NCI-H226 (cell line): ENCODE measurements at regions not wholly inside any gene's neighbourhood (a gene's known extent, or its start where the extent isn't known, plus 50 kb on each side); places are given as distances from the start of the nearest gene placed in this dataset.
"Not testable (repeated sequence)": the region's sequence is repeated elsewhere in the genome, so short reads cannot be mapped to it uniquely, and the experiment has no call there.

Source experiments
- DNase-seq: peaks from one replicate; pipeline ENCODE4 v3.0.0-alpha.2; 2015

DNA sequence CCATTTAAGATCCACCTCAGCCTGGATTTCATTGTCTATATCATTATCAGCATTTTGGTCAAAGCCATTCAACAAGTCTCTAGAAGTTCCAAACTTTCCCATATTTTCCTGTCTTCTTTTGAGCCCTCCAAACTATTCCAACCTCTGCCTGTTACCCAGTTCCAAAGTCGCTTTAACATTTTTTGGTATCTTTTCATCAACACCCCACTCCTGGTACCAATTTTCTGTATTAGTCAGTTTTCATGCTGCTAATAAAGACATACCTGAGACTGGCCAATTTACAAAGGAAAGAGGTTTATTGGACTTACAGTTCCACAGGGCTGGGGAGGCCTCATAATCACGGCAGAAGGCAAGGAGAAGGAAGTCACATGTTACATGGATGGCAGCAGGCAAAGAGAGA lies 982.9 kb downstream of the TAF11L14 start:
- not testable (repeated sequence) for DNase-seq

DNA sequence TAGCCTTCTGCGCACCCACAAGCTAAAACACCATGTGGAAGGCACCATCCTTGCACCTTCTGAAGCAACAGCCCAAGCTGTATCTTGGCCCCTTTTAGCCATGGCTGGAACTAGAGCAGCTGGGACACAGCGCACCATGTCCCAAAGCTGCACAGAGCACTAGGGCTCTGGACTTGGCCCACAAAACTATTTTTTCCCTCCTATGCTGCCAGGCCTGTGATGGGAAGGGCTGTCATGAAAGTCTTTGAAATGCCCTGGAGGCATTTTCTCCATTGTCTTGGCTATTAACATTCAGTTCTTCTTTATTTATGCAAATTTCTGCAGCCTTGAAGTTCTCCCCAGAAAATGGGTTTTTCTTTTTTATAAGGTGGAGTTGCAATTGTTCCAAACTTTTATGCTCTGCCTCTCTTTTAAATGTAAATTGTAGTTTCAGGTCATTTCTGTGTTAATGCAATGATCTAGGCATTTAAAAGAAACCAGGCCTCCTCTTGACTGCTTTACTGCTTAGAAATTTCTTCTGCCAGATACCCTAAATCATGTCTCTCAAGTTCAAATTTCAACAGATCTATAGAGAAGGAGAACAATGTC lies 996.3 kb downstream of the TAF11L14 start:
- no peak for DNase-seq

DNA sequence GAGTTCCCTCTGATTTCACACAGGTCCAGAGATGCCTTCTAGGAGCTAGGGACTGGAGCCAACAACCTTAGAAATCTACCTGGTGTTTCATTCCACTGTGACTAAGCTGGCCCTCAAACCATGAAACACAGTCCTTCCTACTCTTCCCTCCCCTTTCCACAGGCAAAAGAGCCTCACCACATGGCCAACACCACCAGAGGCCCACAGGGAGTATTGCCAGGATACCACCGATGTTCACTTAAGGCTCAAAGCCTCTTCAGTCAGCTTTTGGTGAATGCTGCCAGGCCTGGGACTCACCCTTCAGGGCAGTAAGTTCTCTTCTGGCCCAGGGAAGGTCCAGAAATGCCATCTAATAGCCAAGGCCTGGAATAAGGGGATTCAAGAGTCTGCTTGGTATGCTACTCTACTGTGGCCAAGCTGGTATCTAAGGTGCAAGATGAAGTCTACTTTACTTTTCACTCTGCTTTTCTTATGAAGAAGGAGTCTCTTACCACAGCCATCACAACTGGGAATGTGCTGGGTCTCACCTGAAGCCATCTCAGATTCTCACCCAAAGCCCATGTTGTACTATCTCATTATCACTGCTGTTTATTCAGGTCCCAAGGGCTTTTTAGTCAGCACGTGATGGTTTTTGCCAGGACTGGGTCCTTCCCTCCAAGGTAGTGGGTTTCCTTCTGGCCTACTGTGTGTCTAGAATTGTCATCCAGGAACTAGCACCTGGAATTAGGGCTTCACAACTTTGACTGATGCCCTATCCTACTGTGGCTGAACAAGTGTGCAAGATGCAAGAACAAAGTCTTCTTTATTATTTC lies 1018.4 kb downstream of the TAF11L14 start:
- DNase-seq: no peak

DNA sequence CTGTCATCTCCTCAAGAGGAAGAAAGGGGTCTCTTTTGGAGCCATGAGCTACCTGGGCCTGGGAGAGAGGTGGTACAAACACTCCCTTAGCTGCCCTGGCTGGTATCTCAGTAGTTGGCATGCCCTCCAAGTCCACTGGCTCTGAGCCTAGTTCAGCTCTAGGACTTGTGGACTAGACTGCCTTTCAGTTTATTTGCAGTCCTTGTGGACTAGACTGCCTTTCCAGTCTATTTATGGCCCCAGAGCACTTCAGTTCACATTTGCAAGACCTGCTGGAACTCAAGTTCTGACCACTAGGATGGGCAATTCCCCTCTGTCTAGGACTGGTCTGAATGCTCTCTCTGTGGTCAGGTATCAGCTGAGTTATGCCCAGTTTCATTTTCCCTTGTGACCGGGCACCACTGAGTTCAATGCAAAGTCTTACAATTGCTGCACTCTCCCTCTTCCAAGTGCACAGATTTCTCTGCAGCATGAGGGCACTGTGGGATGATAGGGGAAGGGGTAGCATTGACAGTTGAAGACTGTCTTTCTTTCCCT lies 1019.0 kb downstream of the TAF11L14 start:
- DNase-seq: no peak

DNA sequence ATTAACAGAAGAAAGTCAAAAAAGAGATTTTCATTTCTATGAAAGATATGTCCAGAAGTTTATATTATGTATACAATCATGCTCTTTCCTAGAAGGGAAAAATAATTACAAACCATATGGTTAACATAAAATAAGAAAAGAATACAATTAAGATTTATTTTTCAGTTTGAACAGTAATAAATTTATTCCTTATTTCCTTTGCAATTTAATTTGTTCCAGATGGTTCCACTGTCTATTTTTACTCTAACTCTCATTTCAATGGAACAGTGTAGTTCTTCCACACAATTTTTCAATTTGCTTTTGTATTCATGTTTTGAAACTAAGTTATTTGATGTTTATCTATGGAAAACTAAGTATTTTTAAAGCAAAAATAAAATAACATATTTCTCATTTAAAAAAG lies 1026.3 kb downstream of the TAF11L14 start:
- no peak for DNase-seq

DNA sequence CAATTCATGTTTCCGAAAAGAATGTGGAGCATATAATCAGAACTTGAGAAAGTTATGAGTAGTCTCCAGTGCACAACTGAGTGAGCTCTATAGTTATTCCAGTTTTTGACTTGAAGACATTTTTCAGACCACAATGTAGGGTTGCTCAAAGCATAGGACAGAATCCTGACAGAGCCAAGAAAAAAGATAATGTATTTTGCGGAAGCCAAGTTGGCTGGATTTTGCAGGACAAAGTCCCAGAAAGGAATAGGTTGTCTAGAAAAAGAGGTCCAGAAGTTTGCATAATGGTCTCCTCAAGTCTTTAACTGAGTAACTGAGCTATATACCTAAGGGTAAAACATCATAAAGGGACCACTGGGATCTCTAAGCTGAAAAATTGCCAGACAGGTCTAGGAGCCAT lies 1028.0 kb downstream of the TAF11L14 start:
- DNase-seq: no peak

DNA sequence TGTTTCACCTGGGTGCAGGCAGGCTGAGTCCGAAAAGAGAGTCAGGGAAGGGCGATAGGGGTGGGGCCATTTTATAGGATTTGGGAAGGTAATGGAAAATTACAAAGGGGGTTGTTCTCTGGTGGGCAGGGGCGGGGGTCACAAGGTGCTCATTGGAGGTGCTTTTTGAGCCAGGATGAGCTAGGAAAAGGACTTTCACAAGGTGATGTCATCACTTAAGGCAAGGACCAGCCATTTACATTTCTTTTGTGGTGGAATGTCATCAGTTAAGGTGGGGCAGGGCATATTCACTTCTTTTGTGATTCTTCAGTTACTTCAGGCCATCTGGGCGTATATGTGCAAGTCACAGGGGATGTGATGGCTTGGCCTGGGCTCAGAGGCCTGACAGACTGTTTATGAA lies 1040.0 kb downstream of the TAF11L14 start:
- not testable (repeated sequence) for DNase-seq

DNA sequence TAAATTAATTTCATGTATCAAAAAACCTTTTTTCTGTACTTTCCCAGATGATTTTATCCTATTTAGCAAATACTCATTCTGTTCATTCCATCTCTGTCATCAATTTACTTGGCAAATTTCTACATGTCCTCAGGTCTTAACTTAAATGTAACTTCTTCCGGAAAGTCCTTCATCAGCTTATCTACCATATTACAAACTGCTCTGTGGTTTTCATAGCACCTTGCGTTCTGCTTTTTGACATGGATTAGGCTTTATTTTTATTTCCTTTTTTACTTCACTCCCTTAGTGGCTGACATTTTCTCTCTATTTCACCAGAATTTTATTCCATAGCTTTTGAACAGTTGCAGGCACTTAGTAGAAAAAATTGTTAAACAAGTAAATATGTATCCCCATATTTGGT lies 1040.8 kb downstream of the TAF11L14 start:
- no peak for DNase-seq

DNA sequence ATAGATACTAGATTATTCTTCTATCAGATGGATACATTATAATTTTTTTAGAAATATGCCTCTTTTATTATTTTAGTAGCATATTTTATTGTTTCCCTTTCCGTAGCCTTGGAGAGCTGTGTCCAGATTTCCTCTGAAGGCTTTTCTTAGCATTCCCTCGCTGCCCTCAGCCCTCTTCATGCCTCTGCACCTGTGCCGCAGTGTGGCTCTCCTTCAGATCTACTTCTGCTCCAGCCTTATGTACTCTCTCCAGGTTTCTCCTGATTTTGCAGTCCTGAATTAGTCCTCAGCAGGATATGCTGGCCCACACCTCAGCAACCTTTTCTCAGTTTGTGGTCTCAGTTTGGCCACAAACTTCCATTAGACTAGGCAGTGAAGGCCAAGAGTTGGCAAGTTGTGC lies 1052.0 kb downstream of the TAF11L14 start:
- DNase-seq: no peak

DNA sequence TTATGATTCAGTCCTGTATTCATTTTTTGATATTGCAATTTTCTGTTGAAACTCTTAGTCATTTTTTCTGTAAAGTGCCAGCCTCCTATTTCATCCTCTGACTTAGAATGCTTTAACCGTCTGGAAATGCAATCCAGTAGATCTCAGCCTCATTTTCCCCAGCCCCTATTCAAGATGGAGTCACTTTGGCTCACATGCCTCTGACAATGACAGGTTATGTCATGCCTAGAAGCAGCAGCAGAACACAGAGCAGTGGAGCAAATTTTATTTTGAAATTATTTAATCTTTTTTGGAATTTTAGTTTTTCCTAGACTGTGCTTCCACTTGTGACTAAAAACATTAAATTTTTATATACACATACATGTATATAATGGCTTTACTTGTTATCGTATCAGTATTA lies 1053.2 kb downstream of the TAF11L14 start:
- no peak for DNase-seq

DNA sequence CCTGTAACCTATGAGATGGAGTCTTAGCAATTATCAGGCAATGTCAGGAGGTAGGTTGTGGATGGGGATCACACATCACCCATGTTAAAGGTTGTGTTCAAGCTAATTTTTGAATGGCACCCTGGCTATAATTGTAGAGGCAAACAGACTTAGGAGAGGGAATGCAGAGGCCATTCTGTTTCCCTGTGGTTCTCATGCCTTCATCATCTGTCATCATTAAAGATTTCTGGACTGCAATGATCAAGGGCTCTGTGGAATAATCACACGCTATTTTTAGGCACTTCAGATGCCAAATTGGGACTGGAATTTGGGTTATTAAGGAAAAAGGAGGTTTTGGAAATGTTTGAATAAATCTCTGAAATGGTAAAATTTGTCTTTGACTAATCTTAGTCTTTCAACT lies 1065.4 kb downstream of the TAF11L14 start:
- no peak for DNase-seq

DNA sequence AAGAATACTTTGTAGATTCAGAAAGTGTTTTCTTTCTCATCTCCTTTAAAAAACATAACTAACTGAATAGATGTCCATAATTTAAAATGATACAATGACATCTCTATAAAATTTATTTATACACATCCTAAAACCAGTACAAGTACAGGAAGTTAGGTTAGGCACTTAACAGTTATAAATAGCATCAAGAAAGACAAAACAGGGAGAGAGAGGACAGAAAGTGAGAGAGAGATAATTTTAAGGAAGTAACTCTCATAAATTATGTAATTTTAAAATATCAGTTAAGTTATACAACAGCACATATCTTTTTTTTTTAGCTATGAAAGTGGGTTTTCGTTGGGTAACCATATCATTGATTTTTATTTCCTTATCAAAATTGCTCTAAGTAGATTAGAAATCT lies 1068.6 kb downstream of the TAF11L14 start:
- no peak for DNase-seq

DNA sequence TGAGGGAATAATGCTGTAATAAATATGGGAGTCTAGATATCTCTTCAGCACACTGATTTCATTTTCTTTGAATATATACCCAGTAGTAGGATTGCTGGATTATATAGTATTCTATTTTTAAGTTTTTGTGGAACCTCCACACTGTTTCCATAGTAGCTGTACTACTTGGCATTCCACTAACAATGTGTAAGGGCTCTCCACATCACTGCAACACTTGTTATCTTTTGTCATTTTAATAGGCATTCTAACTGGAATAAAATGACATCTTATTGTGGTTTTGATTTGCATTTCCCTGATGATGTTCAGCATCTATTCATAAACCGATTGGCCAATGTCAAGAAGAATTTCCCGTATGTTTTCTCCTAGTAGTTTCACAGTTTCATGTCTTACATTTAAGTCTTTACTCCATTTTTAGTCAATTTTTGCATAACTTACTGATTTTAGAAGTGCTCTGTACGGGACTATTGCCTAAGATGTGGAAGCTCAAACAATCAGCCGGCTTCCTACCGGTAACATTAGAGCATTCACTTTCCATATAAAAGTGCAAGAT lies 1078.8 kb downstream of the TAF11L14 start:
- DNase-seq: no peak

DNA sequence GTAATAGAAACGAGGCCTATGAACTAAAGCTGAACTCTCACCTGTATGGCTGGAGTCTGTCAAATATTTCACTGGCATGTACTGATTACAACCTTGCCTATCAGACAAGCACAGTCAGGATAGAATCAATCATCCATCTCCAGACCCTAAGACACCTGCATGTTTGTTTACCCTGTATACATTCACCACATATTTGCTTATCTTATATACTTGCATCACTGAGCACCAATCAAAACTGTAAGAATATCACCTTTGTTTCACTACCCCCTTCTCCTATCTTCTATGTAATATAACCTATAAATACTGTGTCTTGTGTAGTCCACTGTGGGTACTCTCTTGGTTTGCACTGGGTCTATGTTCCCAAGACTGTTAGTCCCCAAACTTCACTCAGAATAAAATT lies 1085.7 kb downstream of the TAF11L14 start:
- no peak for DNase-seq

DNA sequence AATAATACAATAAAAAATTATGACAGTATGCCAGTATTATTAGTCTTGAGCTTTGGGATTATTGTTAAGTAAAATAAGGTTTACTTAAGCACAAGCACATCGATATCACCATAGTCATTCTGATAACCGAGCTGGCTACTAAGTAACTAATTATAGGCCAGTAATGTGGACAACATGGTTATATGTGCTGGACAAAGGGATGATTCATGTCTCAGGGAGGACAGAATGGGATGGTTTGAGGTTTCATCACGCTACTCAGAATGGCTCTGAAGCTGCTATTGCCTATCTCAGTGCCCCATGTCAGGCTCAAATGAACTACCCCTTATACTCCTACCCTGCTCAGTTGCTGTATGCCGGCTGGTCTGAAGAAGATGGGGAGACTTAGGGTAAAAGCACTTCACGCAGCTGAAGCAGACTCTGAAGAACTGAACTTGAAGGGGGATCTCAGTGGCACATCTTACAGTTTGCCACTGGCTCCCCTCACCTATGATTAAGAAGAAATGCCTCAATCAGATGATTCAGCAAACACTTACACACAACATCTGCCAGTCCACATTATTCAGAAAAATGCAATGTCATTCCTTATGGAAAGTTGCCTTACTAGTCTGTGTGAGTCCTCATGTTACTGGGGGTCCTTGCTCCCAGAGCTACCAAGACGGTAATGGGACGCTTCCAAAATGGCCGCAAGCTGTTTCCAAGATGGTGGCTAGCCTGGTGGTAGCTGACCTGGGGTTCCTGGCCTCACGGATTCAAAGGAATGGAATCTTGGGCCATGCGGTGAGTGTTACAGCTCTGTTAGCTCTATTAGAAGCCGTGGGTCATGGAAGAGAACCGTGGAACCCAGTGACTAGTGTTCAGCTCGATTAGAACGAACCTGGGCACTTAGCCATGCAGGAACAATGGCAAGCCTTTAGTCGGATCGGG lies 1098.6 kb downstream of the TAF11L14 start:
- DNase-seq: no peak

DNA sequence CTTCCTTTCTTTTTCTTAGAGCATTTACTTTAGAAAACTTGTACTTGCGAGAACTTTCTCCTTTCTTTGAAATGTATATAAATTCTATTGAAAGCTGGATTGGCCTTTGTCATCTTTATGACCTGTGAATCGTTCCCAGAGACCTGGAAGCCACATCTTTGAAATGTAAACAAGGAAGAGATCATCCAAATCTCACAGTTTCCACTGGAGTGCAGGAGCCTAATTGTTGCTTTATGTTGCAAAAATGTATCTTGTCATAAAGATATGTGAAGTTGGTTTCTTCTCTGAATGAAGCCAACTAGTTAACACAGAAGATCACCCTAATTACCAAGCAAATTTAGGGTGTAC lies 1101.8 kb downstream of the TAF11L14 start:
- DNase-seq: no peak

DNA sequence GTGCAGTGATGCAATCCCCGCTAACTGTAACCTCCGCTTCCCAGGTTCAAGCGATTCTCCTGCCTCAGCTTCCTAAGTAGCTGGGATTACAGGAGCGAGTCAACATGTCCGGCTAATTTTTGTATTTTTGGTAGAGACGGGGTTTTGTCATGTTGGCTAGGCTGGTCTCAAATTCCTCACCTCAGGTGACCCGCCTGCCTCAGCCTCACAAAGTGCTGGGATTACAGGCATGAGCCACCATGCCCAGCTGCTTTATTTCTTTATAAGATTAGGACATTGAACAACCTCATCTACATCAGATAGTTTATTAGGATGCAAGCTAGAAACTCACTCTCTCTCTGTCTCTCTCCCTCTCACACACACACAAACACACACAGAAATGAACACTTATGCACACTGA lies 1102.5 kb downstream of the TAF11L14 start:
- not testable (repeated sequence) for DNase-seq

DNA sequence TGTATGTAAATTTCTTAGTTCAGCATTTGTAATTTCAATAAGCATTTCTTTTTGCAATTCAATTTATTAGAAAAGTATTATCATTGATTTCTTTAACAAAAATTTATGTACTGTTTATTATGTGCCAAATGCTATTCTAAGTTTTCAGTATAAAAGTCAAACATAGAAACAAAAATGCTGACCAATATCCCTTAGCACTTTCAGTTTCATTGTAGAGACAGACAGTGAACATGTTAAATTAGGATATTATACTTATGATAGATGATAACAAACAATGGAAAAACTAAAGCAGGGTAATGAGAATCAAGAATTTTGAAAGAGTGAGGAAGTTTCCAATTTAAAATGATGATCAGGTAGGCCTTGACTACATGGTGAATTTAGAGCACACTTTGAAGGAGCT lies 1106.0 kb downstream of the TAF11L14 start:
- no peak for DNase-seq

DNA sequence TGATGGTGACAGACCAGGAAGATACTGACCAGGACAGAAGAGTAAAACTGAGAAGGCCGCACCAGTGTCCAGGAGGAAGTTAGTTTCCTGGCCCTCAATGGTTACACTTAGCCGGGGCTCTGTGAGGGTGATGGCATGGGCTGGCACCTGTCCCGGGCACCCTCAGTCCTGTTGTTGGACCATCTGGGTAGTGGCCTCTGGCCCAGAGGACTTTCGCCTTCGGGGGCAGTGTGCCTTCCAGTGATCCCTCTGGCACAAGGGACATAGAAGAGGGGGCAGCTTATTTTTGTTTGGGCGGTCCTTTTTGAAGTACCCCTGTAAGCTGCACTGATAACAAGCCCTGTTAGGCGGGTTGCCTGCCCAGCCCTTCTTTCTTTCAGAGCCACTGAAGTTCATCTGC lies 1108.6 kb downstream of the TAF11L14 start:
- DNase-seq: no peak

DNA sequence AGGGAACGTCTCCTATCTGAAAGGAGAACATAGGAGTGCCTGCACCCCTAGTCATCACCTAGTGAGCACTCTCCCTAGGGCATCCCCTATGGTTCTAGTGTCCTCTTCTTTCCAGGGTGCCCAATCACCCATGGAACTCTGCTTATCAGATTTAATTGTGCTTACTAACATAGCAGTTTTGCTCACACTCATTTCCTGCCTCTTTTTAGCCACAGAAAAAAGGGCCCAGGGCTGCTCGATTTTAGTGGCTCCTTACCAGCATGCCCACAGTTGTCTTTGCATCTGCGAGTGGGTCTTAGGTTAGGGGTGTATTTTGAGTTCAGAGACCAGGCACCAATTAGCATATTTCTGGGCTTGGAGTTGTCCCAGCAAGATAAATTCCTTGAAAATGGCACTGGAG lies 1110.2 kb downstream of the TAF11L14 start:
- no peak for DNase-seq

DNA sequence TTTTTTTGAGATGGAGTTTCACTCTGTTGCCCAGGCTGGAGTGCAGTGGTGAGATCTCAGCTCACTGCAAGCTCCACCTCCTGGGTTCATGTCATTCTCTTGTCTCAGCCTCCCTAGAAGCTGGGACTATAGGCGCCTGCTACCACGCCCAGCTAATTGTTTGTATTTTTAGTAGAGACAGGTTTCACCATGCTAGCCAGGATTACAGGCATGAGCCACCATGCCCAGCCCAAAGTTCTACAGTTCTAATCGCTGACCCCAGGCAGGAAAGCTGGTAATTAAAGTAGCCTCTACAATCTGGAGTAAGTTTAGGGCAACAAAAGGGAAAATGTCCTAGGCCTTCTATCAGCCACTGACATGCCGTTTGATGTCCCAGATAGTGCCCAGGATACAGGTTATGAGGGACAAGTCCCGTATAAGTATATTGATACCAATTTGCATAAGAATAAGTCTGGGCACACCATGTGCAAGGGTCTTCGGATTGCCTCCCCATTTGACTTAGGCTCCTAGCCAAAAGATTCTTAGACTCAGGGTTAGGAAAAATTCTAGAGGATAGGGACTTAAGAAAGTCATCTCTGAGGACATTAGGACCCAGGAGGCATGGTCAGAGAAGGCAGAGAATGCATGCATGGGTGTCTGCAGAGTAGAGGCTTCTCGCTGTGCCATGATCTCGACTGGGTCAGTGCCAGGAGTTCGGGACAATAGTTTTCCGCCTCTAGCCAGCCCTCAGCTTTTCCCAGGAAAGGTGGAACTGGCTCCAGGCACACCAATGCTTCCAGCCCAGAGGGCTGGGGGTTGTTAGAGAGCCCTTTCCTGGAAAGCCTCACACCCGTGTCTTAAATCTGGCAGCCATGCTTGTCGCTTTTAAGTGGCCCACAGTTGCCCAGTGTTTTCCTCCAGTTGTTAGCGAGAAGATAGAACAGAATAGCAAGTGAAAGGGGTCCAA lies 1111.1 kb downstream of the TAF11L14 start:
- no peak for DNase-seq

DNA sequence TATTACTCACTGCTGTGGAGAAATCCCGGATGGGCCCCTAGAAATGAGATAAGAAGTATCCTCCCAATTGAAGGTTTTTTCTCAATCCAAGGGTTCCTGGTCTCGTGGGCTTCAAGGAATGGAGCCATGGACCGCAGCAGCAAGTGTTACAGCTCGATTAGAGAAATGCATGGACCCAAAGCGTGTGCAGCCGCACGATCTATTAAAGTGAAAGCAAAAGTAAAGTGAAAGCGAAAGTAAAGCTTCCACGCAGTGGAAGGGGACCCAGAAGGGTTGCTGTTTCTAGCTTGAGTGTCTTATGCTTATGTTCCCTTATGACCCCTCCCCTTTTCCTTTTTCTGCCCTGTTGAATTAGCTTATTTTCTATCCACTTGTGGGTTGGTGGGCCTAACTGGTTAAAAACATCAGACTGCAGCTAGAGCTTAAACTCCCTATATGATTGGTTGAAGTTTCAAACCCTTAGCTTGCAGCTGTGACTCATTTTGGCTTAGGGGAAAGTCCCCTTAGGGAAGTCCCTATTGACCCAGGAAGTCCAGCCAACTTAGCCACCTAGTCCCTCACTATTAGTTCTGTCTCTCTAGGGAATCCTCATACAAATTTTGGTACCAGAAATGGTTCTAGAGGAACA lies 1111.8 kb downstream of the TAF11L14 start:
- peak; percentile 36 for DNase-seq
